Ishikawa (cell line): ENCODE measurements at regions not wholly inside any gene's neighbourhood (a gene's known extent, or its start where the extent isn't known, plus 50 kb on each side); places are given as distances from the start of the nearest gene placed in this dataset.

ENCODE experiments used
- CEBPB ChIP-seq: IDR thresholded peaks from 2 replicates; pipeline ENCODE4 v1.6.1; 2012
- CREB1 ChIP-seq: IDR thresholded peaks from 2 replicates; pipeline ENCODE4 v1.6.1; 2012; ENCODE audit warnings: low read depth
- EGR1 ChIP-seq: IDR thresholded peaks from 2 replicates; pipeline ENCODE4 v1.6.1; 2012
- EP300 ChIP-seq: IDR thresholded peaks from 2 replicates; pipeline ENCODE4 v1.6.1; 2012; ENCODE audit warnings: borderline replicate concordance
- NFIC ChIP-seq: IDR thresholded peaks from 2 replicates; pipeline ENCODE4 v1.6.1; 2012
- REST ChIP-seq: IDR thresholded peaks from 2 replicates; pipeline ENCODE4 v1.6.1; 2012; ENCODE audit warnings: low read depth, mild to moderate bottlenecking
- TAF1 ChIP-seq: IDR thresholded peaks from 2 replicates; pipeline ENCODE4 v1.6.1; 2012; ENCODE audit warnings: low read depth, mild to moderate bottlenecking
- TCF12 ChIP-seq: IDR thresholded peaks from 2 replicates; pipeline ENCODE4 v1.6.1; 2012; ENCODE audit warnings: low read depth
- USF1 ChIP-seq: IDR thresholded peaks from 2 replicates; pipeline ENCODE4 v1.6.1; 2012

GRCh38 chr6:154582696-154583095, 72.2 kb upstream of the CNKSR3 start:
- TF ChIP-seq EP300 (no peak), TCF12 (no peak), CREB1 (no peak), USF1 (no peak), TAF1 (no peak), EGR1 (no peak), REST (no peak), NFIC (no peak), CEBPB (no peak)
